Astrocyte of the spinal cord (primary cell): ENCODE measurements at regions not wholly inside any gene's neighbourhood (a gene's known extent, or its start where the extent isn't known, plus 50 kb on each side); places are given as distances from the start of the nearest gene placed in this dataset.
"Not testable (repeated sequence)": the region's sequence is repeated elsewhere in the genome, so short reads cannot be mapped to it uniquely, and the experiment has no call there.

Source experiments
- DNase-seq: peaks from one replicate; pipeline ENCODE4 v3.0.0; 2011; ENCODE audit warnings: low read depth, low spot score
- H3K4me3 ChIP-seq: 2 replicates; pipeline ENCODE4 v1.5.1; 2011; ENCODE audit warnings: low read depth, mild to moderate bottlenecking, low read length, moderate library complexity
- in situ Hi-C: cut with HindIII; loops from 2 replicates; pipeline ENCODE4 v1.10.0; 2017; ENCODE audit warnings: low sequenced_read_pairs
- TF ChIP-seq, protein P1 (sequence below): IDR thresholded peaks from 2 replicates; pipeline ENCODE4 v1.5.1; 2012; ENCODE audit warnings: low read depth, mild to moderate bottlenecking, low read length, inconsistent platforms

DNA sequence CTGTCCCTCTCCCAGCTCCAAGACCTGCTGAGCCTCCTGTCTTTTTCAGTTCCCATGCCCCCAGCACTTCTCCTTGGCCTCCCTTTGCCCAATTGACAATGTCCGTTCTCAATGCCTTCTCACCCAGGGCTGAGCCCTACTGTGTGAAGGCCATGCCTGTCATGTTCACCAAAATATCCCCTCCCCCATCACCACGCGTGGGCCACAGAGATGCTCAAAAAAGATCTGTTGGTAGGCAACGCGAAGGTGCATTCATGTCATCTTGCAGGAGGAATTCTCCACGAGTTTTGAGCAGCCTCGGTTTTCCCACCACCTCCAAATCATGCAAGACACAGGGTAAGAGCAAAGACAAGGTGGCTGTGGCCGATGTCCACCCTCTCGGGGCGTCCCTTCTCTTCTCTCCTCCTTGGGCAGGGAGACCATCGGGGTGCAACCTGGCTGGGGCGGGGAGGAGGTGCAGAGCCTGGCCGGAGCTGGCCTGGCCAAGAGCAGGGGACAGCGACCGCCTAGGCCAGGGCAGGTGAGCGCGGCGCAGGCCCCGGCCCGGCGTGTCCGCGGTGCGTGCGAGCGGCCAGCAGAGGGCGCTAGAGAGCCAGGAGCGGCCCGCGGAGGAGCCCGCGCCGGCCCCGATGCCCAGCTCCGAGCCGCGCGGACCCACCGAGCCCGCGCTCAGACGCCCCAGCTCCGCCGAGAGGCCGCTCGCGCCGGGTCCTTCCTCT is 56.3 kb upstream of the KRTAP5-11 start:
- in situ Hi-C loops, H3K4me3 ChIP-seq: not testable (repeated sequence)
- peak; percentile 3 for DNase-seq
- TF ChIP-seq, protein P1, sequence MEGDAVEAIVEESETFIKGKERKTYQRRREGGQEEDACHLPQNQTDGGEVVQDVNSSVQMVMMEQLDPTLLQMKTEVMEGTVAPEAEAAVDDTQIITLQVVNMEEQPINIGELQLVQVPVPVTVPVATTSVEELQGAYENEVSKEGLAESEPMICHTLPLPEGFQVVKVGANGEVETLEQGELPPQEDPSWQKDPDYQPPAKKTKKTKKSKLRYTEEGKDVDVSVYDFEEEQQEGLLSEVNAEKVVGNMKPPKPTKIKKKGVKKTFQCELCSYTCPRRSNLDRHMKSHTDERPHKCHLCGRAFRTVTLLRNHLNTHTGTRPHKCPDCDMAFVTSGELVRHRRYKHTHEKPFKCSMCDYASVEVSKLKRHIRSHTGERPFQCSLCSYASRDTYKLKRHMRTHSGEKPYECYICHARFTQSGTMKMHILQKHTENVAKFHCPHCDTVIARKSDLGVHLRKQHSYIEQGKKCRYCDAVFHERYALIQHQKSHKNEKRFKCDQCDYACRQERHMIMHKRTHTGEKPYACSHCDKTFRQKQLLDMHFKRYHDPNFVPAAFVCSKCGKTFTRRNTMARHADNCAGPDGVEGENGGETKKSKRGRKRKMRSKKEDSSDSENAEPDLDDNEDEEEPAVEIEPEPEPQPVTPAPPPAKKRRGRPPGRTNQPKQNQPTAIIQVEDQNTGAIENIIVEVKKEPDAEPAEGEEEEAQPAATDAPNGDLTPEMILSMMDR, result peak; percentile 62

DNA sequence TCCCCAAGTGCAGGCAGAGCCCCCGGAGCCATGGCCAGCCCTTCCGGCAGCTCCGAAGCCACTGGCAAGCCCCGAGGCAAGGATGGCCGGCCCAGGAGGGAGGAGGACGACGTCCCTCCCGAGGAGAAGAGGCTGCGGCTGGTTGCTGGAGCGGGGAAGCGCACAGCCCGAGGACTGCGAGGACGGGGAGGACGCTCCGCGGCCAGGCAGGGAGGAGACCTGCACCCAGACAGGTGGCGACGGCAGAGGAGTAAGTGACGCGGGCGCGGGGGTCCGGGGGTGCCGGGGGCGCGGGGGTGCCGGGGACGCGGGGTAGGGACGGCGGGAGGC is 56.8 kb upstream of the KRTAP5-11 start:
- in situ Hi-C loops, H3K4me3 ChIP-seq, DNase-seq: not testable (repeated sequence)

DNA sequence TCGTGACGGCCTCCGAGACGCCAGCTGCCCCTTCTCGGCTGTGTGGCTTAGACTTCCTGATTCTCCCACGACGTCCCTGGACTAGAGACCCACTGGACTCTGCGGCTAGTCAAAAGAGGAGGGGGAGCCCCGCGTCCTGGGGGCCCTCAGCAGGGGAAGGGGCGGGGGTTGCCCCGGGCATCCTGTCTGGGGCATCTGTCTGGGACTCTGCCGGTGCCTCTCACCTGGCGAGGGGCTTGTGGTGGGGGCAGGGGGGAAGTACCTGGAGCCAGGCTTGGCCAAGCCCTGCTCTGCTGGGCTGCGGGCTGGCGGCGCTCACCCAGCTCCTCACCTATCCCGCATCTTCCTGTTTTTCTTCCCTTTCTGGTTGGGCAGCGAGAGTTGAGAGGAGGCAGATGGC is 57.2 kb upstream of the KRTAP5-11 start:
- H3K4me3 ChIP-seq, in situ Hi-C loops, DNase-seq: not testable (repeated sequence)

DNA sequence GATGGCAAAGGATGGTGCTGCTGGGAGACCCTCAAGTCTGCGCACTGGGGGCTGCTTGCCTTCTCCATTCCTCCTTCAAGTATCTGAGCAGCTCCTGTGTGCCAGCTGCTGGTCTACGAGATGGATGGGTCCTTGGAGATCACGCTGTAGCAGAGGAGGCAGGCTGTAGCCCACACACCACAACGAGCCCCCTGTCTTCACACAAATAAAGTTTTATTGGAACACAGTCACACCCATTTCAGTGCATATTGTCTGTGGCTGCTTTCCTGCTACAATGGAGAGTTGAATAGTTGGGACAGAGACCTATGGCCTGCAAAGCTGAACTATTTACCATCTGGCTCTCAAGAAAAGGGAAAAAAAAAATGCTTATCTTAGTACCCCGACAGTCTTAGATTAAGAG is 64.4 kb upstream of the KRTAP5-11 start:
- in situ Hi-C loops, H3K4me3 ChIP-seq, DNase-seq: not testable (repeated sequence)

DNA sequence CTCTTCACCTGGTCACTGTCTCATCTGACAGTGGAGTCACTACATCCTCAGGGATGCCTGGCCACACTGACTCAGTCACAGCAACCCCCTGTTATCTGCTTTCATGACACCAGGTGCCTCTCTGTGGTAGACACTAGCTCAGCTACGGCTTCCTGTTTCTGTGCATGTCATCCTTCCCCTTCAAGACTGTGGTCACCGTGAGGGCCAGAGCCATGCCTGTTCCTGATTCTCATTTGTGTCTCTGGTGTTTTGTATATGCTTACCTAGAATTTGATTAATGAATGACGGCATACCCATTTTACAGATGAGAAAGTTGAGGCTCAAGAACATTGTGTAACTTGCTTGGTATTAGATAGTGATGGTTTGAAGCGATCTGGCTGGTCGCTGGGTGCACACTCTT is 70.3 kb upstream of the KRTAP5-11 start:
- in situ Hi-C loops, result not testable (repeated sequence)

DNA sequence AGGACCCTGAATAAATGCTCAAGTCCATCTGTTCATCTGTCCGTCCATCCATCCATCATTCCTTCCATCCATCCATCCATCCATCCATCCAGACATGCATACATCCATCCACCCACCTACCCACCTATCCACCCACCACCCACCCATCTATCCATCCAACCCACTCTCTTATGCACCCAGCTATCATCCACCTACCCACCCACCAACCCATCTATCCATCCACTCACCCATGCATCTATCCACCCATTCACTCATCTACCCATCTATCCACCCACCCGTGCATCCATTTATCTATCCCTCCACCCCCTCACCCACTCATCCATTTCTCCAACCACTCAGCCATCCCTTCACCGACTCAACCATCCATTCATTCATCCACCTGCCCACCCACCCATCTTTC is 71.7 kb upstream of the KRTAP5-11 start:
- H3K4me3 ChIP-seq, DNase-seq, in situ Hi-C loops: not testable (repeated sequence)

More for the DNA sequence above, 70.3 kb upstream of the KRTAP5-11 start:
- not testable (repeated sequence) for H3K4me3 ChIP-seq, DNase-seq

DNA sequence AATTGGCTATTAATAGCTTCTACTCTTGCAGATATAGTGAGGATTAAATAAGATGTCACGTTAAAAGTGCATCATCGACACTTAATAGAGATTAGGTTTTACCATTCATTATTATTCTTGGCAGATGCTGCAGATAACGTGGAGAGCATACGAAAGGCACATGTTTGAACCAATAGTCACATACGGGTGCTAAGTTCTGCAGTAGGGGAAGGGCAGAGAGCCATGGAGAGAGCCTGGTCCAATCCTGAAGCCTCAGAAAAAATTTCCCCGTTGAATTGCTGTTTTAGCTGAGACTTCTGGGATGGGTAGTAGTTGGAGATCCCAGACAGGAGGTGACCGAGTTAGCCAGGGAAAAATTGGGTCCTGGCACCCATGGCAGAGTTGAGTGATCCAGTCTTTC is 72.4 kb upstream of the KRTAP5-11 start:
- DNase-seq, H3K4me3 ChIP-seq, in situ Hi-C loops: not testable (repeated sequence)

DNA sequence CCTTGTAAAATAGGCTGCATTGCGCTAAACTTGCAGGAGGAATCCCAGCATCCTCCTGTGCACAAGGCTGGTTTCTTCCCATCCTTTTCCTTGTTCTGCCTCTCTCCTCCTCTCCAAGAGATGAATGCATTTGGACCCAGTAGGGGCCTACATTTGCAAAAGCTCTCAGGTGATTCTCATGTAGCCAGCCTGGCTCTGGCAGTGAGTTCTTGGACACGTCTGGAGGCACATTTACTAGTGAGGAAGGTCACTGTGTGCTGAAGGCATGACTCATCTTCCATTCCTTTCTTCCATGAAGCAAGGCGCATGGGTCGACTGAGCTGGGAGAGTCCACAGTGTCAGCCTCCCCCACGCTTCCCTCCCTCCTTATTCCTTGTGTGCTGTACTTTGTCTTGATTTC is 73.8 kb upstream of the KRTAP5-11 start:
- DNase-seq, in situ Hi-C loops, H3K4me3 ChIP-seq: not testable (repeated sequence)

DNA sequence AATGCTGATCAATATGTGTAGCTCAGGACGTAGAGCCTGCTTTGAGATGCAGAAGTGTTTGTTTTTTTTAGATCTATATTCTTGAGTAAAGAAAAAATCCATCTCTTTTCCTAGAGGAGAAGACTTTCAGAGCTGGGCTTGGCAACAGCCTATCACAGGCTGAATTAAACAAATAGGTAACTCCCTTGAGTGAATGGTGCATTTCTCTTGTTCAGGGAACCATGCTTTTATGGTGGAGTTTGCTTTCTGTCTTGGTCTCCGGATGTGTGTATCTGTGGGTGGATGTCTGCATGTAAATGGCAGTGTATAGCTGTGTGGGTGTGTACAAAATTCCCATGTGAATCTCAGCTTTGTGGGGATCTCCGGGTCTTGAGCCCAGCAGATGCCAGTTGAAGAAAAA is 82.3 kb upstream of the KRTAP5-11 start:
- H3K4me3 ChIP-seq, in situ Hi-C loops, DNase-seq: not testable (repeated sequence)

DNA sequence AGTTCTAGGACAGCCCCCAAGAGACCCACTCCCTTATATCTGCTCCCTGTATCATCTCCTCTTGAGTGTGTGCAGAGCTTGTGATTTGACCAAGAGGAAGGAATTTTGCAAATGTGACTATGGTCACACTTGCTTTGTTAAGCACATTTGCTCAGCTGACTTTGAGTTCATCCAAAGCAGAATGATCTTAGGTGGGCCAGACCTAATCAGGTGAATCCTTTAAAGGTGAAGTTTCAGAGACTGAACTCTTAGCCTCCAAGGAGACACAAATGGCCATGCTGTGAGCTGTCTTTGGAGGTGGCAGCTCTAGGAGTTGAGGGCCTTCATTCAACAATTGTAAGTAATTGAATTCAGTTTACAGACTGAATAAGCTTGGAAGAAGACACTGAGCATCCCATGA is 115.4 kb upstream of the KRTAP5-11 start:
- DNase-seq, H3K4me3 ChIP-seq, in situ Hi-C loops: not testable (repeated sequence)

DNA sequence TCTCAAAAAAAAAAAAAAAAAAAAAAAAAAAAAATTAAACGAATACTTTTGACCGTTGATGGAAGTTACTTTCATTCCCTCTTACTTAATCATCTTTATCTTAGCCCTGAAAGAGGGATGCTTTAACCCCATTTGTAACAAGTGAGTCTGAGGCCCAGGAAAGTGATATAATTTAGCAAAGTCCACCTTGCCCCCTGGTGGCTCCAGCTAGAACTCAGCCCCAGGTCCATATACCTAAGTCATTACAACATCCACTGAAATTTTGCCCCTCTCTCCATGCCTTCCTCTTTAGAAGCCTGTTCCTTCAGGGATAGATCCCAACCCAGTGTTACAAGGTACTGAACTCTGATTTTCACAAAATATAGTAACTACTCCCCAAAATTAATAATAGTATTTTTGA is 116.3 kb upstream of the KRTAP5-11 start:
- DNase-seq, in situ Hi-C loops, H3K4me3 ChIP-seq: not testable (repeated sequence)

DNA sequence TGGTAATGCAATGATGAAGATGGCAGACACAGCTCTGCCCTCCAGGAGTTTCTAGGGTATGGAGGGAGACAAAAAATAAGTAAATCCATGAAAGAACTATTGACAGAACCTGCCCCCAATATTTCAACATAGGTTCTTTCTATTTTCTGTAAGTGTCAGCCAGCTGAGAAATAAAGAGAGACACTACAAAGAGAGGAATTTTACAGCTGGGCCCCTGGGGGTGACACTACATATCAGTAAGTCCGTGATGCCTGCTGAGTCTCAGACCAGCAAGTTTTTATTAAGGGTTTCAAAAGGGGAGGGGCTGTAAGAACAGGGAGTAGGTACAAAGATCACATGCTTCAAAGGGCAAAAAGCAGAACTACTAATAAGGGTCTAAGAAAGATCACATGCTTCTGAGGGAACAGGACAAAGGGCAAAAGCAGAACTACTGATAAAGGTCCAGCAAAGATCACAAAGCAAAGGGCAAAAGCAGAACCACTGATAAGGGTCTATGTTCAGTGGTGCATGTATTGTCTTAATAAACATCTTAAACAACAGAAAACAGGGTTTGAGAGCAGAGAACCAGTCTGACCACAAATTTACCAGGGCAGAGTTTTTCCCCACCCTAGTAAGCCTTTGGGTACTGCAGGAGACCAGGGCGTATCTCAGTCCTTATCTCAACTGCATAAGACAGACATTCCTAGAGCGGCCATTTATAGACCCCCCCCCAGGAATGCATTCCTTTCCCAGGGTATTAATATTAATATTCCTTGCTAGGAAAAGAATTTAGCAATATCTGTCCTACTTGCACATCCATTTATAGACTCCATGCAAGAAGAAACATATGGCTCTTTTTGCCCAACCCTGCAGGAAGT is 119.0 kb upstream of the KRTAP5-11 start:
- in situ Hi-C loops, H3K4me3 ChIP-seq, DNase-seq: not testable (repeated sequence)

DNA sequence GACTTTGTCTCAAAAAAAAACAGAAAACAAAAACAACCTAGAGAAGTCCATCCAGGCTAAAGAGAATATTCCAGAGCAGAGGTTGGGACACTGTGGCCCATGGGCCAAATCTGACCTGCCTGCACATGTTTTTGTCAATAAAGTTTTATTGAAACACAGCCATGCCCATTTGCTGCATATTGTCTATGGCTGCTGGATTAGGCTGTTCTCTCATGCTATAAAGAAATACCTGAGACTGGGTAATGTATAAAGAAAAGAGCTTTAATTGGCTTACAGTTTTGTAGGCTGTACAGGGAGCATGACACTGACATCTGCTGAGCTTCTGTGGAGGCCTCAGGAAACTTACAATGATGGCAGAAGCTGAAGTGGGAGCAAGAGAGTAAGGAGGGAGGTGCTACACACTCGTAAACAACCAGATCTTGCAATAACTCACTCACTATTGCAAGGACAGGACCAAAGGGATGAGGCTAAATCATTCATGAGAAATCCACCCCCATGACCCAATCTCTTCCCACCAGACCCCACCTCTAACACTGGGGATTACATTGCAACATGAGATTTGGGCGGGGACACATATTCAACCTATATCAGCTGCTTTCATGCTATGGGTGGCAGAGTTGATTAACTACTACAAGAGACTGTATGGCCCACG is 122.5 kb upstream of the KRTAP5-11 start:
- in situ Hi-C loops, H3K4me3 ChIP-seq, DNase-seq: not testable (repeated sequence)

DNA sequence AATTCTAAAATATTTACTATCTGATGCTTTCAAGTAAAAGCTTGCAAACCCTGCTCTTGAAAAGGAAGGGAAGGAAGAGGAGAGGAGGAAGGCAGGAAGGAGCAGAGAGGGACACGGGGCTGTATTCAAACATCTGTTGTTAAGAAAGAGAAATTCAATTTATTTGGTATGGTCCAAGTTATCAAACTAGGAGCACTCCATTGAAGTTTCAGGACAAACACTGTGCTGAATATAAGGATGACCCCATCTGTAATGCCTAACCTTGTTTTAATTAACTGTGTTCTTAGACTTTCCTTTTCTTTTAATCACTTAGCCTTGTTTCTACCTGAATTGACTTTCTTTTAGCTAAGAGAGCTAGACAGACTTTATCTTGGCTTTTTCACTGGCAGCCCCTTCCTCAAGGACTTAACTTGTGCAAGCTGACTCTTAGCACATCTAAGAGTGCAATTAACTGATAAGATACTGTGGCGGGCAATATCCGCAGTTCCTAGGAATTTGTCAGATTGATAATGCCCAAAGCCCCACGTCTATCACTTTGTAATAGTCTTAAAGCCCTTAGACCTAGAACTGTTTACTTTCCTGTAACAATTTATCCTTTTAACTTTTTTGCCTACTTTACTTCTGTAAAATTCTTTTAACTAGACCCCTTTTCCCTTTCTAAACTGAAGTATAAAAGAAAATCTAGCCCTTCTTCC is 123.2 kb upstream of the KRTAP5-11 start:
- DNase-seq, H3K4me3 ChIP-seq, in situ Hi-C loops: not testable (repeated sequence)

DNA sequence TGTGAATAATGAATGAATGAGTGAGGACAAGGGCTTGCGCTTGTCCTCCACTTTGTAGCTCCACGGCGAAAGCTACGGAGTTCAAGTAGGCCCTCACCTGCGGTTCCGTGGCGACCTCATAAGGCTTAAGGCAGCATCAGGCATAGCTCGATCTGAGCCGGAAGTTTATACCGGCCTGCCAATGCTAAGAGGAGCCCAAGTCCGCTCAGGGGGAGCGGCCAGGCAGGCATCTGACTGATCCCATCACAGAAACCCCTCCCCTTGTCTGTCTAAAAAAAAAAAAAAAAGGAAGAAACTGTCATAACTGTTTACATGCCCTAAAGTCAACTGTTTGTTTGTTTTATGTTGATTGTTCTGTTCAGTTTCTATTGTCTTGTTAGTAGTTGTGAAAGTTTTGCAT is 124.4 kb upstream of the KRTAP5-11 start:
- in situ Hi-C loops, H3K4me3 ChIP-seq, DNase-seq: not testable (repeated sequence)

DNA sequence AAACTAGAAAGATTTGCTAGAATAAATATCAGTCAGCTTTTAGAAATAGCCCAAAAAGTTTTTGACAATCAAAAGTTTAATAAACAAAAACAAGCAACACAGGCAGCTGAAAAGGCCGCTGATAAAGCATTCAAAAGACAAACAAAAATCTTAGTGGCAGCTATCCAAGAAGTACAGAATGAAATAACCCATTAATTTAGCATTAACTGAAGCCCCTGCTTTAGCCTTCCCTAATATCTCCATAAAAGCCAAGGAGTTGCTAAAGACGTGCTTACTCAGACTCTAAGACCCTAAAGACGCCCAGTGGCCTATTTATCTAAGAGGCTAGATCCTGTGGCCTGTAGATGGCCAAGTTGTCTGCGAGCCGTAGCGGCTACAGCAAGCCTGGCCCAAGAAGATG is 123.5 kb upstream of the DEFB108B start:
- DNase-seq, H3K4me3 ChIP-seq, in situ Hi-C loops: not testable (repeated sequence)
